ENCODE measurements at regions not wholly inside any gene's neighbourhood (a gene's known extent, or its start where the extent isn't known, plus 50 kb on each side); places are given as distances from the start of the nearest gene placed in this dataset.
A peak's percentile ranks its signal among the peaks of the same experiment; 100 is the strongest.

DNA sequence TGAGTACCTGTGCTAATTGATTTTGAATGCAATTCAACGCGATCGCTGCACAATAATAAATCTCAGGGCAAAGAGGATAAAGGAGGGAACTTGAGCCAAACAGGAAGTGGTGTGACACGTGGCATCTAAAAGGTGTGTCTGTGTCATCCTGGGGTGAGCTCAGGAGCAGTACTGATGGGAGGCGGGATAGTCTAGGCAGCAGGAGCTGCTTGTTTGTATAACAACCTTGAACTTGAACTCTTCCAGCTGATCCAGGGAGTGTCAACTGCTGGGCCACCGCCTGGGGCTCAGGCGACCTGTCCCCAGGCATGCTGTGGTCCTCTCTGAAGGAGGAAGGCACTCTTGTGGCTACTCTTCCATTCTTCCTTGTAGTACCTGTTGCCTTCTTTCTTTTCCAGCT lies 61.2 kb downstream of the BOD1L2 start:
- peaks cover 0 to 21% of the 10 kb centered on the region in 2 experiments for H3K27me3 ChIP-seq (ENCODE audit: control insufficient read depth in 1 of 2, insufficient read depth in 2 of 2, low read length in 2 of 2)
- ChIA-PET POLR2A (no interaction called here), CTCF (no interaction called here)
- H3K4me1 Mint-ChIP-seq (ENCODE audit: low read depth): peaks cover 9% of the 10 kb centered on the region
- no peaks in the 10 kb centered on the region for H3K9me3 ChIP-seq (ENCODE audit: control insufficient read depth in 1 of 2, insufficient read depth in 1 of 2, low read length in 2 of 2)
- H3K4me1 ChIP-seq (ENCODE audit: insufficient read depth, low read length): peaks cover 5% of the 10 kb centered on the region
- no peak overlapping the region for H3K4me3 ChIP-seq (ENCODE audit: low read length)
- H3K27ac ChIP-seq (ENCODE audit: low read depth in 1 of 2, low read length in 2 of 2): no peak overlapping the region
- H3K36me3 ChIP-seq (ENCODE audit: insufficient read depth, low read length): no peaks in the 10 kb centered on the region
- no peak for DNase-seq
- H3K4me3 Mint-ChIP-seq: no peak overlapping the region
- peaks cover 59% of the 10 kb centered on the region for H3K27me3 Mint-ChIP-seq
- no peak overlapping the region for H3K27ac Mint-ChIP-seq
- no peaks in the 10 kb centered on the region for H3K9me3 Mint-ChIP-seq
- intact Hi-C loops (cut with DNase I, micrococcal nuclease): no loop called here
- TF ChIP-seq, protein P1, sequence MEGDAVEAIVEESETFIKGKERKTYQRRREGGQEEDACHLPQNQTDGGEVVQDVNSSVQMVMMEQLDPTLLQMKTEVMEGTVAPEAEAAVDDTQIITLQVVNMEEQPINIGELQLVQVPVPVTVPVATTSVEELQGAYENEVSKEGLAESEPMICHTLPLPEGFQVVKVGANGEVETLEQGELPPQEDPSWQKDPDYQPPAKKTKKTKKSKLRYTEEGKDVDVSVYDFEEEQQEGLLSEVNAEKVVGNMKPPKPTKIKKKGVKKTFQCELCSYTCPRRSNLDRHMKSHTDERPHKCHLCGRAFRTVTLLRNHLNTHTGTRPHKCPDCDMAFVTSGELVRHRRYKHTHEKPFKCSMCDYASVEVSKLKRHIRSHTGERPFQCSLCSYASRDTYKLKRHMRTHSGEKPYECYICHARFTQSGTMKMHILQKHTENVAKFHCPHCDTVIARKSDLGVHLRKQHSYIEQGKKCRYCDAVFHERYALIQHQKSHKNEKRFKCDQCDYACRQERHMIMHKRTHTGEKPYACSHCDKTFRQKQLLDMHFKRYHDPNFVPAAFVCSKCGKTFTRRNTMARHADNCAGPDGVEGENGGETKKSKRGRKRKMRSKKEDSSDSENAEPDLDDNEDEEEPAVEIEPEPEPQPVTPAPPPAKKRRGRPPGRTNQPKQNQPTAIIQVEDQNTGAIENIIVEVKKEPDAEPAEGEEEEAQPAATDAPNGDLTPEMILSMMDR (IDR thresholded peaks at IDR 0.05): no peak
- ATAC-seq (ENCODE audit: poor library complexity): no peak
- no peaks in the 10 kb centered on the region for H3K36me3 Mint-ChIP-seq (ENCODE audit: low read depth)

DNA sequence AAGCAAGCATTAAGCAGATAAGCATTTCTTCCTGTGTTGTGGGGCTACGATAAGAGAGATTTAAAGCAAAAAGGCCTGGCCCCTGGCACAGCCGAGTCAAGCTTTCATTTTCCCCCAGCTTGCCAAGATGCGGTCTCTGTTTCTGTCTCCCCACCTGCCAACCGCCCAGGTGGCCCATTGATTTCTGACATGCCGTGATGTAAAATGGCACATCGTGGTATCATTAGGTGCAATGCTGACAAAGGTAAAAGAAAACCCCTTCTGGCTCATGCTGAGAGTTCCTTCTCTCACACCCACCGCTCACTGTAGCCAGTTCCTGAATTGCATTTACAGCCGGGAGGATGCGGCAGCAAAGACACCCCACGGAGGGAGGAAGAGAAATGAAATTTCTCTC lies 62.8 kb downstream of the BOD1L2 start:
- Histone ChIP-seq H3K4me3 (ENCODE audit: low read length) (no peak overlapping the region), H3K36me3 (ENCODE audit: insufficient read depth, low read length) (no peaks in the 10 kb centered on the region), H3K4me1 (ENCODE audit: insufficient read depth, low read length) (peaks cover 5% of the 10 kb centered on the region), H3K27me3 (ENCODE audit: control insufficient read depth in 1 of 2, insufficient read depth in 2 of 2, low read length in 2 of 2) (peaks cover 0 to 21% of the 10 kb centered on the region in 2 experiments), H3K27ac (ENCODE audit: low read depth in 1 of 2, low read length in 2 of 2) (no peak overlapping the region), H3K9me3 (ENCODE audit: control insufficient read depth in 1 of 2, insufficient read depth in 1 of 2, low read length in 2 of 2) (no peaks in the 10 kb centered on the region)
- Mint-ChIP-seq H3K27ac (no peak overlapping the region), H3K36me3 (ENCODE audit: low read depth) (no peaks in the 10 kb centered on the region), H3K4me3 (no peak overlapping the region), H3K9me3 (no peaks in the 10 kb centered on the region), H3K27me3 (peaks cover 54% of the 10 kb centered on the region), H3K4me1 (ENCODE audit: low read depth) (peaks cover 9% of the 10 kb centered on the region)
- TF ChIP-seq, protein P1 (IDR thresholded peaks at IDR 0.05): no peak
- CTCF ChIA-PET: no interaction called here
- POLR2A ChIA-PET: no interaction called here
- intact Hi-C loops (cut with DNase I, micrococcal nuclease): no loop called here
- ATAC-seq (ENCODE audit: poor library complexity): no peak
- DNase-seq: peak in 1 of 14 experiments; percentile 1

DNA sequence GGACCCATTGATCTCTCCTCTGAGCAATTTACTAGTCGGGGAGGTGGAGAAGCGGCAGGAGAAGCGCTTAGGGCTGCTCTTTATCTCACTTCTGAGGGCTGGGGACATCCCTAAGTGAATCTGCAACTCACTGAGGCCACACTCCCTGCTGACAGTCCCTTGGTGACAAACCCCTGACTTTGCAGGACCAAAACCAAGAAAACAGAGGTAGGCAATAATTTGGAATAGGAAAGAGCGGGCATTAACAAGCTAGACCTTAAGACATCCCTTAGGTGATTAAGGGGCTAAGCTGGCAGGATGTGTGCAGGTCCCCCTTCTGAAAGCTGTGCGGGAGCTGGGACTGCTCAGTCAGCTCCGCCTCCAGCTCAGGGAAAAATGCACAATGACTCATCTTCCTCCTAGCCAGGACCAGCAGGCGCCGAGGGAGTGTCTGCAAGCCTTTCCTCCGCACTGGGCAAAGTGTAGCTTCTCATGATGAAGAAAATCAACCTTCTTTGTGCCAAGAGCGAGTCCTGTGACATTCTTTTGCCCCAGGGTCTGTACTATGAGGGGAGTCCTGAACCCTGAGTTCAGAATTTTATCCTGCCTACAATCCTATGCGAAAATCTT lies 63.3 kb downstream of the BOD1L2 start:
- no peaks in the 10 kb centered on the region for H3K9me3 ChIP-seq (ENCODE audit: control insufficient read depth in 1 of 2, insufficient read depth in 1 of 2, low read length in 2 of 2)
- H3K4me1 ChIP-seq (ENCODE audit: insufficient read depth, low read length): peaks cover 5% of the 10 kb centered on the region
- H3K27me3 Mint-ChIP-seq: peaks cover 51% of the 10 kb centered on the region
- TF ChIP-seq, protein P1 (IDR thresholded peaks at IDR 0.05): no peak
- H3K9me3 Mint-ChIP-seq: no peaks in the 10 kb centered on the region
- H3K36me3 Mint-ChIP-seq (ENCODE audit: low read depth): no peaks in the 10 kb centered on the region
- ATAC-seq (ENCODE audit: poor library complexity) (no peak), DNase-seq (no peak)
- no peak overlapping the region for H3K27ac Mint-ChIP-seq
- peaks cover 0 to 21% of the 10 kb centered on the region in 2 experiments for H3K27me3 ChIP-seq (ENCODE audit: control insufficient read depth in 1 of 2, insufficient read depth in 2 of 2, low read length in 2 of 2)
- no peak overlapping the region for H3K4me3 Mint-ChIP-seq
- no peaks in the 10 kb centered on the region for H3K36me3 ChIP-seq (ENCODE audit: insufficient read depth, low read length)
- H3K27ac ChIP-seq (ENCODE audit: low read depth in 1 of 2, low read length in 2 of 2): no peak overlapping the region
- no peak overlapping the region for H3K4me3 ChIP-seq (ENCODE audit: low read length)
- peaks cover 9% of the 10 kb centered on the region for H3K4me1 Mint-ChIP-seq (ENCODE audit: low read depth)
- ChIA-PET POLR2A (no interaction called here), CTCF (no interaction called here)
- intact Hi-C loops (cut with DNase I, micrococcal nuclease): no loop called here
